ENCODE measurements at regions not wholly inside any gene's neighbourhood (a gene's known extent, or its start where the extent isn't known, plus 50 kb on each side); places are given as distances from the start of the nearest gene placed in this dataset.

DNA sequence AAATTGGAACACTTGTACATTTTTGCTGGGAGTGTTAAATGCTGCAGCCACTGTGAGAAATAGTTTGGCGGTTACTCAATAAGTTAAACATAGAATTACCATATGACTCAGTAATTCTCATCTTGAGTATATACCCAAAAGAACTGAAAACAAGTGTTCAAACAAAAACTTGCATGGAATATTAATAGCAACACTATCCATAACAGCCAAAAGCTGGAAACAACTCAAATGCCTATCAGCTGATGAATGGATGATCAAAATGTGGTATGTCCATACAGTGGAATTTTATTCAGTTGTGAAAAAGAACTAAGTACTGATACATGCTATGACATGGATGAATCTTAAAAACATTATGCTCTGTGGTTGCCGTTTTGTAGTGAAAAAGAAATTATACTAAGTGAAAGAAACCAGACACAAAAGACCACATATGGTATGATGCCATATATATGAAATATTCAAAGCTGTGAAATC lies 63.0 kb upstream of the SP4 start:
- TF ChIP-seq, protein P1, sequence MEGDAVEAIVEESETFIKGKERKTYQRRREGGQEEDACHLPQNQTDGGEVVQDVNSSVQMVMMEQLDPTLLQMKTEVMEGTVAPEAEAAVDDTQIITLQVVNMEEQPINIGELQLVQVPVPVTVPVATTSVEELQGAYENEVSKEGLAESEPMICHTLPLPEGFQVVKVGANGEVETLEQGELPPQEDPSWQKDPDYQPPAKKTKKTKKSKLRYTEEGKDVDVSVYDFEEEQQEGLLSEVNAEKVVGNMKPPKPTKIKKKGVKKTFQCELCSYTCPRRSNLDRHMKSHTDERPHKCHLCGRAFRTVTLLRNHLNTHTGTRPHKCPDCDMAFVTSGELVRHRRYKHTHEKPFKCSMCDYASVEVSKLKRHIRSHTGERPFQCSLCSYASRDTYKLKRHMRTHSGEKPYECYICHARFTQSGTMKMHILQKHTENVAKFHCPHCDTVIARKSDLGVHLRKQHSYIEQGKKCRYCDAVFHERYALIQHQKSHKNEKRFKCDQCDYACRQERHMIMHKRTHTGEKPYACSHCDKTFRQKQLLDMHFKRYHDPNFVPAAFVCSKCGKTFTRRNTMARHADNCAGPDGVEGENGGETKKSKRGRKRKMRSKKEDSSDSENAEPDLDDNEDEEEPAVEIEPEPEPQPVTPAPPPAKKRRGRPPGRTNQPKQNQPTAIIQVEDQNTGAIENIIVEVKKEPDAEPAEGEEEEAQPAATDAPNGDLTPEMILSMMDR (IDR thresholded peaks at IDR 0.05) = no peak
- TF ChIP-seq, protein P2, sequence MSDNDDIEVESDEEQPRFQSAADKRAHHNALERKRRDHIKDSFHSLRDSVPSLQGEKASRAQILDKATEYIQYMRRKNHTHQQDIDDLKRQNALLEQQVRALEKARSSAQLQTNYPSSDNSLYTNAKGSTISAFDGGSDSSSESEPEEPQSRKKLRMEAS (CRISPR knock-in tag; IDR thresholded peaks at IDR 0.05) = no peak
- TF ChIP-seq FOXK1 (CRISPR knock-in tag; IDR thresholded peaks at IDR 0.05) (no peak), MYBL2 (CRISPR knock-in tag; IDR thresholded peaks at IDR 0.05) (no peak), ZNF423 (CRISPR knock-in tag; IDR thresholded peaks at IDR 0.05) (no peak), CREM (CRISPR knock-in tag; IDR thresholded peaks at IDR 0.05) (no peak), JUN (CRISPR knock-in tag; IDR thresholded peaks at IDR 0.05) (no peak), SP1 (CRISPR knock-in tag; conservative IDR thresholded peaks at IDR 0.05) (no peak), NFYB (CRISPR knock-in tag; conservative IDR thresholded peaks at IDR 0.05; ENCODE audit: low read depth) (no peak), ZNF416 (CRISPR knock-in tag; IDR thresholded peaks at IDR 0.05) (no peak), NR2C2 (CRISPR knock-in tag; IDR thresholded peaks at IDR 0.05) (no peak)
- TF ChIP-seq, protein P3, sequence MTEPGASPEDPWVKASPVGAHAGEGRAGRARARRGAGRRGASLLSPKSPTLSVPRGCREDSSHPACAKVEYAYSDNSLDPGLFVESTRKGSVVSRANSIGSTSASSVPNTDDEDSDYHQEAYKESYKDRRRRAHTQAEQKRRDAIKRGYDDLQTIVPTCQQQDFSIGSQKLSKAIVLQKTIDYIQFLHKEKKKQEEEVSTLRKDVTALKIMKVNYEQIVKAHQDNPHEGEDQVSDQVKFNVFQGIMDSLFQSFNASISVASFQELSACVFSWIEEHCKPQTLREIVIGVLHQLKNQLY (CRISPR knock-in tag; IDR thresholded peaks at IDR 0.05) = no peak
- TF ChIP-seq, protein P4, sequence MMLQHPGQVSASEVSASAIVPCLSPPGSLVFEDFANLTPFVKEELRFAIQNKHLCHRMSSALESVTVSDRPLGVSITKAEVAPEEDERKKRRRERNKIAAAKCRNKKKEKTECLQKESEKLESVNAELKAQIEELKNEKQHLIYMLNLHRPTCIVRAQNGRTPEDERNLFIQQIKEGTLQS (CRISPR knock-in tag; conservative IDR thresholded peaks at IDR 0.05) = no peak
- TF ChIP-seq, protein P5, sequence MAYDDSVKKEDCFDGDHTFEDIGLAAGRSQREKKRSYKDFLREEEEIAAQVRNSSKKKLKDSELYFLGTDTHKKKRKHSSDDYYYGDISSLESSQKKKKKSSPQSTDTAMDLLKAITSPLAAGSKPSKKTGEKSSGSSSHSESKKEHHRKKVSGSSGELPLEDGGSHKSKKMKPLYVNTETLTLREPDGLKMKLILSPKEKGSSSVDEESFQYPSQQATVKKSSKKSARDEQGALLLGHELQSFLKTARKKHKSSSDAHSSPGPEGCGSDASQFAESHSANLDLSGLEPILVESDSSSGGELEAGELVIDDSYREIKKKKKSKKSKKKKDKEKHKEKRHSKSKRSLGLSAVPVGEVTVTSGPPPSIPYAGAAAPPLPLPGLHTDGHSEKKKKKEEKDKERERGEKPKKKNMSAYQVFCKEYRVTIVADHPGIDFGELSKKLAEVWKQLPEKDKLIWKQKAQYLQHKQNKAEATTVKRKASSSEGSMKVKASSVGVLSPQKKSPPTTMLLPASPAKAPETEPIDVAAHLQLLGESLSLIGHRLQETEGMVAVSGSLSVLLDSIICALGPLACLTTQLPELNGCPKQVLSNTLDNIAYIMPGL (CRISPR knock-in tag; IDR thresholded peaks at IDR 0.05) = no peak
